Body of pancreas (tissue), 4 donors: ENCODE measurements at regions not wholly inside any gene's neighbourhood (a gene's known extent, or its start where the extent isn't known, plus 50 kb on each side); places are given as distances from the start of the nearest gene placed in this dataset.

Experiments
- POLR2A ChIP-seq, 3 donors: fragments of 450-650 bp; IDR thresholded peaks; one replicate each; pipeline ENCODE4 v1.6.1; 2016; ENCODE audit warnings: antibody characterized with exemption in 3 of 3, mild to moderate bottlenecking in 2 of 3
- TF ChIP-seq, protein P1 (sequence below), 7 experiments: fragments of 450-650 bp in 4 of 7; fragments of 200-600 bp in 3 of 7; sonication (generic) in 3 of 7; IDR thresholded peaks; one replicate each; pipeline ENCODE4 v1.5.1; 2016 to 2019; ENCODE audit warnings: antibody characterized with exemption in 7 of 7

GRCh38 chr4:33940281-33940680 lies 2304.0 kb downstream of the ARAP2 start:
- TF ChIP-seq, protein P1, sequence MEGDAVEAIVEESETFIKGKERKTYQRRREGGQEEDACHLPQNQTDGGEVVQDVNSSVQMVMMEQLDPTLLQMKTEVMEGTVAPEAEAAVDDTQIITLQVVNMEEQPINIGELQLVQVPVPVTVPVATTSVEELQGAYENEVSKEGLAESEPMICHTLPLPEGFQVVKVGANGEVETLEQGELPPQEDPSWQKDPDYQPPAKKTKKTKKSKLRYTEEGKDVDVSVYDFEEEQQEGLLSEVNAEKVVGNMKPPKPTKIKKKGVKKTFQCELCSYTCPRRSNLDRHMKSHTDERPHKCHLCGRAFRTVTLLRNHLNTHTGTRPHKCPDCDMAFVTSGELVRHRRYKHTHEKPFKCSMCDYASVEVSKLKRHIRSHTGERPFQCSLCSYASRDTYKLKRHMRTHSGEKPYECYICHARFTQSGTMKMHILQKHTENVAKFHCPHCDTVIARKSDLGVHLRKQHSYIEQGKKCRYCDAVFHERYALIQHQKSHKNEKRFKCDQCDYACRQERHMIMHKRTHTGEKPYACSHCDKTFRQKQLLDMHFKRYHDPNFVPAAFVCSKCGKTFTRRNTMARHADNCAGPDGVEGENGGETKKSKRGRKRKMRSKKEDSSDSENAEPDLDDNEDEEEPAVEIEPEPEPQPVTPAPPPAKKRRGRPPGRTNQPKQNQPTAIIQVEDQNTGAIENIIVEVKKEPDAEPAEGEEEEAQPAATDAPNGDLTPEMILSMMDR (IDR thresholded peaks at IDR 0.05), result no peak
- no peak for TF ChIP-seq POLR2A (IDR thresholded peaks at IDR 0.05)
